ENCODE measurements at regions not wholly inside any gene's neighbourhood (a gene's known extent, or its start where the extent isn't known, plus 50 kb on each side); places are given as distances from the start of the nearest gene placed in this dataset.

DNA sequence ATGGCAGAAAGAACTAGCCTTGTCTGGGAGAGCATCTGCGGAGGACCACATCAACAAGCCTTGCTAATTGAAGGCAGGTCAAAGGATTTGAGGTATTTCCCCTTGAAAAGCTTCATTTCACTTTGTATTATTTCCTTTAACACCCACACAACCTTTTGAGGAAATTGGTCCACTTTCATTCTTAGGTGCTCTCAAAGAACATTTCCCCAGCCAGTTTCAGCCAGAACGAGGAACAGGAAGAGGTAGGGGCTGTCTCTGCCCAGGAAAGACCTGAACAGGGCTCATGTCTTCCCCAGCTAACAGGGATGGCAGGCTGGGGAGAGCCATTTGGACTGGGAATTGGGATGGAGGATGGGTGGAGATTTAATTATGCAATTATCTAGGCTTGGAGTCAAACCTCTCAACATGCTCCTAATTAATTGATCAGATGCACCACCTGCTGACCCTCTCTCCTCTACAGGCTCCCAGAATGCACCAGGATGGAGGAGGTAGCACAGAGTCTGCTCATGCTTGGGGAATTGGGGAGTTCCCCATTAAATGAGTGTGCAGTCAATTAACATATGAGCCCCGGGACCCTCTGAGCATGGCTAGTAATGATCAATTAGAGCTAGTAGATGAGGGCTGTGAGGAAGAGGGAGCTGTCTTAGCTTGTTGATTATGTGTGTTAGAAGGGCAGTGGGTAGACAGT is 84.6 kb downstream of the GP2 start:
- no peak overlapping the region for H3K4me3 ChIP-seq (ENCODE audit: low read depth, low read length)
- no peak for TF ChIP-seq CTCF (conservative IDR thresholded peaks at IDR 0.05; ENCODE audit: low read depth, low read length)
- no peak for DNase-seq (ENCODE audit: low read depth)

DNA sequence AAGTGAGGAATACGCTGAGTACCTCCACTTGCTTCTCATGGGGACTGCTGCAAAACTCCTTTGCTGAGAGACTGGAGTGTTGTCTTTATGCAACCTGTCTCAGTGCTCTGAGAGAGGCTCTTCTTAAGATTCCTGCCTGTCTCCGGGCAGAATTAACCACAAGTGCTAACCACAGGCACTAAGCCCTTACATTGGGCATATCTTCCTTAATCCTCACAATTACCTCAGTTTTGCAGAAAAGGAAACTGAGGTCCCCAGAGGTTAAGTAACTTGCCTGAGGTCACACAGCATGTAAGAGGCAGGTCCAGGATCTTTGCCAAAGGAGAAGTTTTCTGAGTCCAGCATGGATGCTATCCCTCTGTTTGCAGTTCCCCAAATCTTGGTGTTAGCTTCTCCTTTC is 86.0 kb downstream of the GP2 start:
- no peak overlapping the region for H3K4me3 ChIP-seq (ENCODE audit: low read depth, low read length)
- TF ChIP-seq CTCF (conservative IDR thresholded peaks at IDR 0.05; ENCODE audit: low read depth, low read length), result no peak
- DNase-seq (ENCODE audit: low read depth), result no peak

GRCh38 chr16:20236579-20237289 is 90.6 kb downstream of the GP2 start:
- H3K4me3 ChIP-seq (ENCODE audit: low read depth, low read length), result no peak overlapping the region
- no peak for TF ChIP-seq CTCF (conservative IDR thresholded peaks at IDR 0.05; ENCODE audit: low read depth, low read length)
- no peak for DNase-seq (ENCODE audit: low read depth)

DNA sequence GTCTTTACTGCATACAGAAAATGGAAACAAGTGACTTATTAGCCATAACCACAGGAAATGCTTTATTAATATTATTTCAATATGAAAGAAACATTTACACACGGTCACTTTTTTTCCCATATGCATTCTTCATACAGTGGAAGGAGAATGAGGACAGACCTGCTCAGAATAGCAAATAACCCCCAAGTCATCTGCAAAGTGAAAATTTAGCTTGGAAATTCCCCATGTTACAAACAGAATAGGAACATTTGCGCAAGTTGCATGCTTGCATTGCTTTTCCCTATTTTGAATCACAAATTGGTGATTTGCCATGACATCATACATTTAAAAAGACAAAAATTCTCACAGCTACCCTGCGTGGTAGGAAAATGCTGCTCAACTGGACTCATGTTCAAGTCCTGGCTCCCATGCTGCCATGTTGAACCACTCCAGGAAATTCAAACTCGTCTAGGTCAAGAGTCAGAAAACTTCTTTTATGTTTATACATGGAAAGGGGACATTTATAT is 102.0 kb downstream of the GP2 start:
- H3K4me3 ChIP-seq (ENCODE audit: low read depth, low read length), result no peak overlapping the region
- no peak for DNase-seq (ENCODE audit: low read depth)
- TF ChIP-seq CTCF (conservative IDR thresholded peaks at IDR 0.05; ENCODE audit: low read depth, low read length), result no peak

DNA sequence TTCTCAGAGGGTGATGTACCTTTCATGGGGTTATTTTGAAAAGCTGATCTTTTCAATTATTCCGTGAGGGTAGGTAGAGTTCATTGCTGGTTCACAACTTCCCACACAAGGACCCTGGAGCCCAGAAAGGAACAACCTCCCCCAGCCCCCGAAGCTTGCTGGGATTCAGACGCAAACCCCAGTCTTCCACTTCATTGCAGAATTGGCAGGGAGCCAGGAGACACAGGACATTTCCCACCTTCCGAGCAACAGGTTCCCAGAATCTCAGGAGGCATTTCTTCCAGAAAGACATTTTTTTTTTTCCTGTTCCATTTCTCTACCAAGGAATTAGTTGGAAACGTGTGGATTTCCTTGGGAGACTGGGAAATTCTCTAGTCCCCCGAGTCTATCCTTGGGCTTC is 106.1 kb downstream of the GP2 start:
- no peak overlapping the region for H3K4me3 ChIP-seq (ENCODE audit: low read depth, low read length)
- no peak for DNase-seq (ENCODE audit: low read depth)
- no peak for TF ChIP-seq CTCF (conservative IDR thresholded peaks at IDR 0.05; ENCODE audit: low read depth, low read length)

DNA sequence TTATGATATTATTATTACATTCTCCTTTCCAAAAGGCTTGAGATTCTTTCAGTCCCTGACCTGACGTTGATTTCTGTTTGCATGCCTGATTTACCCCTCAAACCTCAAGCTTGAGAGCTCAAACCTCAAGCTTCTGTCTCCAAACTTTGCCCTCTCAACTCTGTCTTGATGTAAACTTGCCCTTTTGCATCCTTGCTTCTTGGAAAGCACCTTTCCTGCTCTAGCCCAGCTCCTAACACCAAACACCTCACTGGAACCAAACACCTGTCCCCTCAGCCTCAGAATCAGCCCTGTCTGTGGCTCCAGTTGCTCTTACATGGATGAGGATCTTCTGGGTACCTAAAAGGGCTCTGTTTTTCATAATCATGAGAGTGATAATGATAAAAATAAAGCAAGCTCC is 109.2 kb downstream of the GP2 start:
- no peak overlapping the region for H3K4me3 ChIP-seq (ENCODE audit: low read depth, low read length)
- TF ChIP-seq CTCF (conservative IDR thresholded peaks at IDR 0.05; ENCODE audit: low read depth, low read length), result no peak
- DNase-seq (ENCODE audit: low read depth), result no peak

Data from choroid plexus epithelial cell (primary cell).